MCF 10A (cell line): ENCODE measurements at regions not wholly inside any gene's neighbourhood (a gene's known extent, or its start where the extent isn't known, plus 50 kb on each side); places are given as distances from the start of the nearest gene placed in this dataset.

Experiments
- BruUV-seq: library from RNA; stranded (reverse); fragments of 400-500 nt; replicated peaks from 2 replicates; lab custom pipeline; 2021; lab: Mats Ljungman, UMichigan
- CTCF ChIA-PET: fragments of 300-600 bp; sonication (Branson Sonifier 250); formaldehyde crosslinking; extraction: SDS; loops from one replicate; lab custom pipeline; 2021; ENCODE audit warnings: antibody characterized with exemption, inconsistent platforms; lab: Yijun Ruan, JAX
- POLR2A ChIA-PET: fragments of 300-600, 350-650 bp; sonication (Branson Sonifier 250); formaldehyde crosslinking; extraction: SDS; loops from one replicate; lab custom pipeline; 2020; ENCODE audit warnings: antibody characterized with exemption, inconsistent platforms; lab: Yijun Ruan, JAX
- DNase-seq: peaks from one replicate; pipeline ENCODE4 v3.0.0-alpha.2; 2018; ENCODE audit not compliant: unreplicated experiment
- H3K27ac Mint-ChIP-seq: one replicate; pipeline ENCODE4 v1.8.0; 2022; ENCODE audit warnings: mild to moderate bottlenecking, low read depth, mixed read lengths; ENCODE audit not compliant: unreplicated experiment
- H3K27me3 Mint-ChIP-seq: one replicate; pipeline ENCODE4 v1.8.0; 2022; ENCODE audit warnings: mixed read lengths; ENCODE audit not compliant: insufficient read depth, unreplicated experiment
- H3K36me3 Mint-ChIP-seq: one replicate; pipeline ENCODE4 v1.8.0; 2022; ENCODE audit warnings: mild to moderate bottlenecking, moderate library complexity, mixed read lengths; ENCODE audit not compliant: insufficient read depth, unreplicated experiment
- H3K4me1 Mint-ChIP-seq: one replicate; pipeline ENCODE4 v1.8.0; 2022; ENCODE audit warnings: mixed read lengths; ENCODE audit not compliant: insufficient read depth, unreplicated experiment
- H3K4me3 Mint-ChIP-seq: one replicate; pipeline ENCODE4 v1.8.0; 2022; ENCODE audit warnings: mild to moderate bottlenecking, moderate library complexity, mixed read lengths; ENCODE audit not compliant: unreplicated experiment
- H3K9me3 Mint-ChIP-seq: one replicate; pipeline ENCODE4 v1.8.0; 2022; ENCODE audit warnings: mixed read lengths; ENCODE audit not compliant: unreplicated experiment
- intact Hi-C: fragments of 100-400 bp; cut with micrococcal nuclease; formaldehyde crosslinking; loops from 2 replicates; pipeline ENCODE4 v1.14.1; 2022
- TF ChIP-seq, protein P1 (sequence below): fragments of 200-600 bp; IDR thresholded peaks from one replicate; pipeline ENCODE4 v1.8.0; 2022; ENCODE audit warnings: antibody characterized with exemption, mild to moderate bottlenecking; ENCODE audit not compliant: unreplicated experiment

DNA sequence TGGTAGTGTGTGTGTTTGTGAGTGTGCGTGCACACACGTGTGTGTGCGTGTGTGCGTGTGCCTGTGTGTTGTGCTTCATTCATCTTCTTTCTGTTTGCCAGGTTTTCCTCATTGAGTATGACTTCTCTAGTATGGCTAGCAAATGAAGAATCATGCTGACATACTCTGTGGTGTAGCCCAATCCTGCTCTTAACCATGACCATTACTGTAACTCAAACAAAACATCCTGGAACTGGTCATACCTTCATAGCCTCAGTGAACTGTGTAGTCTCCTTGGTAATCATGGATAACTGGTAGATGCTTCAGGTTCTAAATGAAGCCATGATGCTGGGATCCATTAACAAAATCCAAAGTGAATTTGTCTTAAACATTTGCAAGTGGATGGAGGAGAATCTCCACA lies 1117.7 kb downstream of the BCL11B start:
- BruUV-seq, result no TSS peak
- TF ChIP-seq, protein P1, sequence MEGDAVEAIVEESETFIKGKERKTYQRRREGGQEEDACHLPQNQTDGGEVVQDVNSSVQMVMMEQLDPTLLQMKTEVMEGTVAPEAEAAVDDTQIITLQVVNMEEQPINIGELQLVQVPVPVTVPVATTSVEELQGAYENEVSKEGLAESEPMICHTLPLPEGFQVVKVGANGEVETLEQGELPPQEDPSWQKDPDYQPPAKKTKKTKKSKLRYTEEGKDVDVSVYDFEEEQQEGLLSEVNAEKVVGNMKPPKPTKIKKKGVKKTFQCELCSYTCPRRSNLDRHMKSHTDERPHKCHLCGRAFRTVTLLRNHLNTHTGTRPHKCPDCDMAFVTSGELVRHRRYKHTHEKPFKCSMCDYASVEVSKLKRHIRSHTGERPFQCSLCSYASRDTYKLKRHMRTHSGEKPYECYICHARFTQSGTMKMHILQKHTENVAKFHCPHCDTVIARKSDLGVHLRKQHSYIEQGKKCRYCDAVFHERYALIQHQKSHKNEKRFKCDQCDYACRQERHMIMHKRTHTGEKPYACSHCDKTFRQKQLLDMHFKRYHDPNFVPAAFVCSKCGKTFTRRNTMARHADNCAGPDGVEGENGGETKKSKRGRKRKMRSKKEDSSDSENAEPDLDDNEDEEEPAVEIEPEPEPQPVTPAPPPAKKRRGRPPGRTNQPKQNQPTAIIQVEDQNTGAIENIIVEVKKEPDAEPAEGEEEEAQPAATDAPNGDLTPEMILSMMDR, result no peak
- Mint-ChIP-seq H3K27ac (no peak overlapping the region), H3K4me1 (no peaks in the 10 kb centered on the region), H3K9me3 (no peaks in the 10 kb centered on the region), H3K36me3 (no peaks in the 10 kb centered on the region), H3K4me3 (no peak overlapping the region), H3K27me3 (no peaks in the 10 kb centered on the region)
- intact Hi-C loops, result no loop called here
- CTCF ChIA-PET, result no interaction called here
- POLR2A ChIA-PET, result no interaction called here
- no peak for DNase-seq

GRCh38 chr14:98156411-98156810 lies 1115.6 kb downstream of the BCL11B start:
- TF ChIP-seq, protein P1, result no peak
- DNase-seq, result no peak
- Mint-ChIP-seq H3K4me1 (peaks cover 4% of the 10 kb centered on the region), H3K36me3 (no peaks in the 10 kb centered on the region), H3K4me3 (no peak overlapping the region), H3K27me3 (no peaks in the 10 kb centered on the region), H3K27ac (no peak overlapping the region), H3K9me3 (no peaks in the 10 kb centered on the region)
- intact Hi-C loops, result no loop called here
- no TSS peak for BruUV-seq
- POLR2A ChIA-PET, result no interaction called here
- CTCF ChIA-PET, result interaction anchor here (0.6 kb wide), 1 partner anchor 19 kb away, joined by 3 read pairs; no protein-coding TSS in a partner anchor

GRCh38 chr14:98160901-98161300 lies 1111.1 kb downstream of the BCL11B start:
- no TSS peak for BruUV-seq
- Mint-ChIP-seq H3K4me3 (no peak overlapping the region), H3K4me1 (peaks cover 6% of the 10 kb centered on the region), H3K9me3 (no peaks in the 10 kb centered on the region), H3K27me3 (no peaks in the 10 kb centered on the region), H3K27ac (no peak overlapping the region), H3K36me3 (no peaks in the 10 kb centered on the region)
- ChIA-PET CTCF (interaction anchor here (0.6 kb wide), 2 partner anchors 656 to 1241 kb away, joined by 3 to 4 read pairs; no protein-coding TSS in a partner anchor), POLR2A (interaction anchor here (0.8 to 1.0 kb wide), 3 partner anchors 19 to 88 kb away, joined by 3 to 4 read pairs (median 3); no protein-coding TSS in a partner anchor)
- TF ChIP-seq, protein P1, result no peak
- DNase-seq, result no peak
- intact Hi-C loops, result no loop called here

GRCh38 chr14:98161356-98161755 lies 1110.6 kb downstream of the BCL11B start:
- DNase-seq, result no peak
- H3K9me3 Mint-ChIP-seq, result no peaks in the 10 kb centered on the region
- peaks cover 6% of the 10 kb centered on the region for H3K4me1 Mint-ChIP-seq
- H3K27ac Mint-ChIP-seq, result no peak overlapping the region
- no peak overlapping the region for H3K4me3 Mint-ChIP-seq
- H3K27me3 Mint-ChIP-seq, result no peaks in the 10 kb centered on the region
- no TSS peak for BruUV-seq
- ChIA-PET CTCF (interaction anchor here (0.6 kb wide), 1 partner anchor 656 kb away, joined by 4 read pairs; no protein-coding TSS in a partner anchor), POLR2A (interaction anchor here (0.7 to 1.0 kb wide), 3 partner anchors 19 to 1357 kb away, joined by 3 read pairs; no protein-coding TSS in a partner anchor)
- intact Hi-C loops, result no loop called here
- TF ChIP-seq, protein P1, result no peak
- H3K36me3 Mint-ChIP-seq, result no peaks in the 10 kb centered on the region
